GM21360 (cell line): ENCODE measurements at regions not wholly inside any gene's neighbourhood (a gene's known extent, or its start where the extent isn't known, plus 50 kb on each side); places are given as distances from the start of the nearest gene placed in this dataset.
"Not testable (repeated sequence)": the region's sequence is repeated elsewhere in the genome, so short reads cannot be mapped to it uniquely, and the experiment has no call there.

Experiments
- ATAC-seq: cut with Tn5 transposase; IDR thresholded peaks from one replicate; pipeline ENCODE4 v1.9.1; 2021; ENCODE audit warnings: mild to moderate bottlenecking, moderate library complexity; ENCODE audit not compliant: unreplicated experiment

DNA sequence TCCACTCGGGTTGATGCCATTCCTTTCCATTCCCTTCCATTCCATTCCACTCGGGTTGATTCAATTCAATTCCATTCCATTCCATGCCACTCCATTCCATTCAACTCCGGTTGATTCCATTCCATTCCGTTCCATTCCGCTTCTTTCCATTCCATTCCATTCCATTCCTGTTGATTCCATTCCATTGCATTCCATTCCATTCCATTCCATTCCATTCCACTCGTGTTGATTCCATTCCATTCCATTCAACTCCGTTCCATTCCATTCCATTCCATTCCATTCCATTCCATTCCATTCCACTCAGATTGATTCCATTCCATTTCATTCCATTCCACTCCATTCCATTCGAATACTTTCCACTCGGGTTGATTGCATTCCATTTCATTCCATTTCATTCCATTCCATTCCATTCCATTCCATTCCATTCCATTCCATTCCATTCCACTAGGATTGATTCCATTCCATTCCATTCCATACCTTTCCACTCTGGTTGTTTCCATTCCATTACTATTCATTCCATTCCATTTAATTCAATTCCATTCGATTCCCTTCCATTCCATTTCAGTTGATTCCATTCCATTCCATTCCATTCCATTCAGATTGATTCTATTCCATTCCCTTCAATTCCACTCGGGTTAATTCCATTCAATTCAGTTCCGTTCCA is 1141.8 kb downstream of the RPIA start:
- peak; percentile 46 for ATAC-seq

DNA sequence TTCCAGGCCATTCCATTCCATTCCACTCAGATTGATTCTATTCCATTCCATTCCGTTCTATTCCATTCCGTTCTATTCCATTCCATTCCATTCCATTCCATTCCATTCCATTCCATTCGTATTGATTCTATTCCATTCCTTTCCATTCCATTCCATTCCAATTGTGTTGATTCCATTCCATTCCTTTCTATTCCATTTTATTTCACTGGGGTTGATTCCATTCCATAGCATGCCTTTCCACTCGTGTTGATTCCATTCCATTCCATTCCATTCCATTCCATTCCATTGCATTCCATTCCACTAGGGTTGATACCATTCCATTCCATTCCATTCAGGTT is 1142.3 kb downstream of the RPIA start:
- no peak for ATAC-seq

GRCh38 chr2:89834306-89834705 is 1142.8 kb downstream of the RPIA start:
- no peak for ATAC-seq

GRCh38 chr2:89836326-89836725 is 1144.9 kb downstream of the RPIA start:
- ATAC-seq = peak; percentile 41

DNA sequence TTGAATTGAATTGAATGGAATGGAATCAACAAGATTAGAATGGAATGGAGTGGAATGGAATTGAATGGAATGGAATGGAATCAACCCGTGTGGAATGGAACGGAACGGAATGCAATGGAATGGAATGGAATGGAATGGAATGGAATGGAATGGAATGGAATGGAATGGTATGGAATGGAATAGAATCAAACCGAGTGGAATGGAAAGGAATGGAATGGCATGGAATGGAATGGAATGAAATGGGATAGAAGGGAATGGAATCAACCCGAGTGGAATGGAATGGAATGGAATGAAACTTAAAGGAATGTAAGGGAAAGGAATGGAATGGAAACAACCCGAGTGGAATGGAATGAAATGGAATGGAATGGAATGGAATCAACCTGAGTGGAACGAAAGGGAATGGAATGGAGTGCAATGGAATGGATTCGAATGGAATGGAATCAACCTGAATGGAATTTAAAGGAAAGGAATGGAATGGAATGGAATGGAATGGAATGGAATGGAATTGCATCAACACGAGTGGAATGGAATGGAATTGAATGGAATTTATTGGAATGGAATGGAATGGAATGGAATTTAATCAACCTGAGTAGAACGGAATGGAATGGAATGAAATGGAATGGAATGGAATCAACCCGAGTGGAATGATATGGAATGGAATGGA is 1146.6 kb downstream of the RPIA start:
- ATAC-seq = no peak

DNA sequence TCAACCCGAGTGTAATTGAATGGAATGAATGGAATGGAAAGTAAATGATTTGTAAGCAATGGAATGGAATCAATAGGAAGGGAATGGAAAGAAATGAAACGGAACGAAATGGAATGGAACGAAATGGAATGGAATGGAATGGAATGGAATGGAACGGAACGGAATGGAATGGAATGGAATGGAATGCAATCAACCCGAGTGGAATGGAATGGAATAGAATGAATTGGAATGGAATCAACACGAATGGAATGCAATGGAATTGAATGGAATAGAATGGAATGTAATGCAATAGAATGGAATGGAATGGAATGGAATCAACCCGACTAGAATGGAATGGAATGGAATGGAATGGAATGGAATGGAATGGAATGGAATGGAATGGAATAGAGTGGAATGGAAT is 1148.7 kb downstream of the RPIA start:
- not testable (repeated sequence) for ATAC-seq

DNA sequence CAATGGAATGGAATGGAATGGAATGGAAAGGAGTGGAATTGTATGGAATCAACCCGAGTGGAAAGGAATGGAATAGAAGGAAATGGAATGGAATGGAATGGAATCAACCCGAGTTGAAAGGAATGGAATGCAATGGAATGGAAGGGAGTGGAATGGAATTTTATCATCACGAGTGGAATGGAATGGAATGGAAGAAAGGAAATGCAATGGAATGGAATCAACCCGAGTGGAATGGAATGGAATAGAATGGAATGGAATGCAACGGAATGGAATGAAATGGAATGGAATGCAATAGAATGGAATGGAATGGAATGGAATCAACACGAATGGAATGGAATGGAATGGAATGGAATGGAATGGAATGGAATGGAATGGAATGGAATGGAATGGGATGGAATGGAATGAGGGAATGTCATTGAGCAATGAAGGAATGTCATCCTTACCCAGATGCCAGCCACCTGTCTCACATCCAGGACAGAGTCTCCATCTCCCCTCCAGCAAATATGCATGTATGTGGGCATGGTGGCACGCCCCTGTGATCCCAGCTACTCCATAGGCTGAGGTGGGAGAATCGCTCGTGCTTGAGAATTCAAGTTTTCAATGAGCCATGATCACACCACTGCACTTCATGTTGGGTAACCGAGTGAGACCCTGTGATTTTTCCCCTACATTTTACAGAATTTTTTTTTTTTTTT is 1149.5 kb downstream of the RPIA start:
- peak; percentile 33 for ATAC-seq

DNA sequence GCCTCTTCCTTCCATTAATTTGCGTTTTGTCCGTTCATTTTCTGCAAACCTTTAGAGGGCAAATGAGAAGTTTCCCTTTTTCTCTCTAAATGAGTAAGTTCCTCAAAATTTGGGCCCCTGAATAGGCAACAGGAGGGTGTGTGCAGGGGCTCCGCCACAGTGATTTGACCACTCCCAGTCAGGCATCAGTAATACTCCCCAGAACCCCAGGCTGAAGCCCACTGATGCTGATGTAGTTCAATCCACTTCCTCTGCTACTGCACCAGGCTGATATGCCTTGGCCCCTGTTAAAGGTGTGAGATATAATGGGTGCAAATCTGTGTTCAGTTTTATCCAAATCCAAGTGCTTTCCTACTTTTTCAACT is 1150.0 kb downstream of the RPIA start:
- no peak for ATAC-seq

DNA sequence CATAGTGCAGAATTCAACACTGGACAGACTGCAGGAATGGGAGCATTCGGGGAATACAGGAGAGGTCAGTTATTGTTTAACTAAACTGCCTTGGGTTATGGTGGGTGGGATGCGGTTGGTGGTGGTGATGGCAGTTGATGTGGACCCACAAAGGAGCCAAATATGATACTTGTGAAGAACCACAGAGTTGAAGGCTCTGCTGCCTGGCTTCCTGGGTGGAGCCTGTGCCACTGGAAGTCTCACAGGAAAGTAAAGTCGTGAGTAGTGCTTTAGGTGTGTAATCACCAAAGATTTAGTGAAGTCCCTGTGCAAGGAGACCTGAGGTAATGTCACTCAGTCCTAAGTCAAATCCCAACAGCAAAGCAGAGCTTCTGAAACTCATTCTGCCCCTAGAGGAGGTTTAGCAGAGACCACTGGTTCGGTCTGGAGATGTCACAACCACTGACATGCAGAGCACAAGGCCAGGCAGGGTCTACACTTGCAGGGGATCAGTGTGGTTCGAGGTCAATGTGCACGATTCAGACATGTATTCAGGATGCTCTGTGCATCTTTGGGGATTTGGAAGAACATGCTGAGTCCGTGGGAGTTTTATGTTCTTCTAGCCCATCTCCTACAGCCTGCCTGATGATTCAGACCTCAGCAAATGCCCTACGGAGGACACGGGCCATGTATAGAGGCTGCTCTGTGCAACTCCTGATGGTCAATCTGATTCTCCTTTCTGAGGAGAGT is 1150.9 kb downstream of the RPIA start:
- ATAC-seq = no peak

- no peak for ATAC-seq
Observed at GRCh38 chr2:89844221-89844943, 1152.9 kb downstream of the RPIA start.

- ATAC-seq = no peak
Observed at GRCh38 chr2:89845532-89845931, 1154.1 kb downstream of the RPIA start.

- ATAC-seq = no peak
Observed at GRCh38 chr2:89848114-89848513, 1156.6 kb downstream of the RPIA start.

DNA sequence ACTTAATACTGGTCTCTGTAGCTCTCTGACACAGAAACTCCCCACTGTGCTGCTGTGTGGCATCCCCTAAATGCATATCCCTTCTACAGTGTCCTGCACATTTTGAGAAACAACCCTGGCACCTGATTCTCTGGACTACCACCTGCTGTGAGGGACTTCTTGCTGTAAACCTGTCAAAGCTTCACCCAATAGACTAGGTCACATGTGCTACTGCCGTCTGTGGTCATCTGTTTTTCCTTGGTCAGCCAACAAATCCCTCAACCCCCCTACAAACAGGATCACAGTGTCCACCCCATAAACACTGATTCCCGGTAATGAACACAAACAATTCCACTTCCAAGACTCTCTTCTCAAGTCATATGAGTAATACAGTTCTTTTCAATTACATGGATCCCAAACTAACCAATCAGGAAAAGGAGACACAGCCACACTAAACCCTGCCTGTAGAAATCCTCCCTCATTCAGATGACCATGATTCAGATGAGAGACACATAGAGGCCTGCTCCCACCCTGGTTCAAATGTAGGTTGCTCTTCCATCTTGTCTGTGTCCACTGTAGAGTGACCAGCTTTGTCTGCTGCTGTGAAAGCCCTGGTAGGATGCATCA is 1157.4 kb downstream of the RPIA start:
- ATAC-seq = no peak

GRCh38 chr2:89849731-89850130 is 1158.3 kb downstream of the RPIA start:
- ATAC-seq = no peak

GRCh38 chr2:89850481-89850880 is 1159.0 kb downstream of the RPIA start:
- no peak for ATAC-seq

GRCh38 chr2:89850881-89851582 is 1159.6 kb downstream of the RPIA start:
- ATAC-seq = no peak

DNA sequence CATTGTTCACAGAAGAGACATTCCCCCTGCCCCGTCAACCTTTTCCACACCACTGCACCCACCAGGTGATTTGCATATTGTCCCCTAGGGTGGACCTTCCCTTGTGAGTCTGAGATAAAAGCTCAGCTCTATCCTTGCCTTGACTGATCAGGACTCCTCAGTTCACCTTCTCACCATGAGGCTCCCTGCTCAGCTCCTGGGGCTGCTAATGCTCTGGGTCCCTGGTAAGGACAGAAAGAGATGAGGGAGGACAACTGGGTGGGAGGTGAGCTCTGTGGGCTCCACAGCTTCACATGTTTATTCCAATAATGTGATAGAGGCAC is 1160.1 kb downstream of the RPIA start:
- no peak for ATAC-seq

GRCh38 chr2:89853427-89853826 is 1162.0 kb downstream of the RPIA start:
- ATAC-seq = not testable (repeated sequence)

GRCh38 chr2:89855752-89856151 is 1164.3 kb downstream of the RPIA start:
- ATAC-seq = not testable (repeated sequence)

GRCh38 chr2:89856305-89856704 is 1164.8 kb downstream of the RPIA start:
- ATAC-seq = not testable (repeated sequence)
